DND-41 (cell line): ENCODE measurements at regions not wholly inside any gene's neighbourhood (a gene's known extent, or its start where the extent isn't known, plus 50 kb on each side); places are given as distances from the start of the nearest gene placed in this dataset.

Experiments used
- CTCF ChIP-seq: IDR thresholded peaks from 2 replicates; pipeline ENCODE4 v1.5.1; 2012; ENCODE audit warnings: borderline replicate concordance, low read length, moderate library complexity, mild to moderate bottlenecking; ENCODE audit not compliant: poor library complexity, severe bottlenecking; ENCODE audit errors: extremely low read depth
- EZH2 ChIP-seq: IDR thresholded peaks from 3 replicates; pipeline ENCODE4 v1.6.1; 2012; ENCODE audit warnings: borderline replicate concordance, low read depth, mild to moderate bottlenecking, moderate library complexity, low read length, inconsistent platforms; ENCODE audit not compliant: severe bottlenecking

GRCh38 chr16:48704710-48705109 is 94.7 kb upstream of the N4BP1 start:
- TF ChIP-seq EZH2 (no peak), CTCF (no peak)
